HG02973 (cell line): ENCODE measurements at regions not wholly inside any gene's neighbourhood (a gene's known extent, or its start where the extent isn't known, plus 50 kb on each side); places are given as distances from the start of the nearest gene placed in this dataset.

Experiments
- ATAC-seq: cut with Tn5 transposase; IDR thresholded peaks from one replicate; pipeline ENCODE4 v1.9.1; 2021; ENCODE audit warnings: moderate library complexity; ENCODE audit not compliant: unreplicated experiment

GRCh38 chr11:59302991-59303390, 55.7 kb upstream of the OR5AN1 start:
- ATAC-seq: no peak

GRCh38 chr11:59295435-59295834, 63.3 kb upstream of the OR5AN1 start:
- no peak for ATAC-seq

- ATAC-seq: no peak
These were observed 66.1 kb upstream of the OR5AN1 start for GRCh38 chr11:59292611-59293010.

DNA sequence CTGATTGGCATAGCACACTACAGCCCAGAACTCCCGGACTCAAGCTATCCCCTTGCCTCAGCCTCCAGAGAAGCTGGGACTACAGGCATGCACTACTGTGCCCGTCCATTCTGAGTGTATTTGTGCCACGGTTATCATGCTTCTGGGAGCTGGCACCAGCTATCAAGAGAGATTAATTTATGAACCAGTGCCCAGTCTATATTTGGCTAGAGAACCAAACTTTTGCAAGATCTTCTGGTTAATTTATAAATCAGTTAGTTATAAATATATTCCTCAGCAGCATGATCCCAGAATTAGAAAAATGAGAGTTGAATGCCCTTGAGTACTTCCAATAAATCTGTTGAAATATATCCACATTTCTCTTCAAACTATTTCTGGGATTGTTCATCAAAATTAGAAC, 67.5 kb upstream of the OR5AN1 start:
- no peak for ATAC-seq

DNA sequence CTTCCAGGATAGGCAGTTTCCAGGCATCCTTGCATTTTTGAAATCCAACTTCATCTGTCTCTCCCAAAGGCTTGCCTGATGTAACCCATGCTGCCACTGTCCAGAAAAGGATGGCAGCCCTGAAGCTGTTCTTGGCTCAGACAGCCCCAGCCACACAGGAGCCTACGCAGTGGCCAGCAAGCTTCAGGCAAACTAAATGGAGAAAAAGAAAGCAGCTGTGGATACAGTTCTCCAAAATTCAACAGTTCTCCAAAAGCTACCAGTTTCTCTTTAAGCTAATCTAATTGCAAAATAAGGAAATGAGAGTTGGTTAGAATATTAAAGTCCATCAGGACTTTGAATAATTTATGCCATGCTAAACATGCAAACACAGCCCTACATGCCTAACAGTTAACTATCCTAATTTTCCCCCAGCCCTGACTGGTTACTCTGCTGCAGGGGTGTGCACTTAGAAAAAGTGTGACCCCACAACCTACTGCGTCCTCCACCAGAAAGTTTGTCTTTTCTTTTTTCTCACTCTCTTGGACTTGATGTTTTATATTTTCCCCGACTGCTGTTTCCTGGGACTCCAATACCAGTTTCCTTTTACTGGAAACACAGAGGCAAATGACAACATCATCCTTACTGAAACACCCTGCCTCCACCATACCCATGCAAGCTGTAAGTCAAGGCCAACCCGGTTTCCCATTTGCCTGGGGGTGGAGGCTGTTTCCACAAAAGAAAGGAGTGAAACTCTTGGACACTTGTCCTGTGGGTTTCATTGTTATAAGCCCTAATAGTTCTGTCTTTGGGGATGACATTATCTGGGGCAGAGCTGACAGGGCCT, 69.1 kb upstream of the OR5AN1 start:
- ATAC-seq: no peak

DNA sequence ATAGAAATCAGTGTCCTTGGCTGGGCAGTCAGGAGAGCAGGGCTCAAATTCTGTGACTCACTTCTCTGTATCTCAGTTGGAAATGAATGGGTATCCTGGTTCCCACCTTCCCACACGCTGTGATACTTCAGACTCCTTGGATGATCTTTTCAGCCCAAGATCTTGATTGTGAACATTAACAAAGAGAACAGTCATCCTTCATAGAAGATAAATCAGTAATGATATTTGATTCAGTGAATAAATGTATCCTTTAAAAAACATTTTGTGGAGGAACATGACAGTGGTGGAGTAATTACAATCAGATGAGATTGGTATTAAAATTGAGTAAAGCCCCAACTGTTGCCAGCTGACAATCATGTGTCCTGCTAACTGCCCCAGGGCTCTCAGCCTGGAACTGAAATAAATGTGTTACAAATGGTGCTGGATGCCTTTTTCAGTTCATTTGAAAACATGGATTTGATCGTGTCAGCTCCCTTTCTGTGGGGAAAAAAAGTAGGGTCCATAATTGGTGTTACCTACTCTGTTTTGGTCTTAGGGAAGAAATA, 72.9 kb upstream of the OR5AN1 start:
- no peak for ATAC-seq

GRCh38 chr11:59284773-59285129, 72.0 kb upstream of the MPEG1 start:
- ATAC-seq: peak; percentile 1

DNA sequence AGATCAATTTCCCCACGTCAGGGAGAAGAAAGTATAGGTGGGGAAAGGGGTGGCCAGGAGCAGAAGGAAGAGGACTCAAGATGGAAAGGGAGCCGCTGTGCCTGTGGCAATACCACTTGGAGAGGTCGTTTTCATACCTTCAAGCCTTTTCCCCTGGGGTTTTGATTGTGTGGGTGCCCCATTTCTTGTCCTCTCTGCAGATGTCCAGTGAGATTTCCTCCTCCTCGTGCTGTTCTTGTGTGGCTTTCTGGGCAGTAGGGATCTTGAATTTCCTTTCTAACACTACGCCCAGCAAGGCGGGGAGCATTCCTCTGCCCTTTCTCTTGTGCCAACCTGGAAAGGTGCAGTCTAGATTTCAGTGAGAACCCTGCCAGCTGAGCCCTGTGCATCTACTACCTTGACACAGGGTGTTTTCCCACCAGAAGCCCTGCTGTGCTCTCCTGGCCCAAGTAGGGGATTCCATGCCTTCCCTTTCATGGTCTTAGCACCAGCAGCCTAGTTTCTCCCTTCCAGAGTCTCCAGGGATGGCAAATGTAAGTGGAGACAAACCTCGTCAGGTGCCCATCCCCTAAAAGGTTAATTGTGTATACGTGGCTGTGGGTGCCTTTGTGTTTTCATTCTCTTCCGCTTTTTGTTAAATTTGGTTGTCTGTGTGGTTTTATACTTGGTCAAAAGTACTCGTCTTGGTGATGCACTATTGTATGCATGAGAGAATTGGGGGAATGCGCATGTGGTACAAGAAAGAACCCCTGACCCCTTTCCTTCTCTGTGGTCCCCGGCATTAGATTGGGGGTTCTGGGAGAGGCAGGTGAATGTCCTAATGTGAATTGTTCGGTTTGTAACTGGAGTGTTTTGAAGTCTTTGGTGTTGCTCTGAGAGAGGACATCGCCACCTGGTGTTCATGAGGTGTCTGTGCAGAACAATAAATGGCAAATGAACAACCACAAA, 71.4 kb upstream of the MPEG1 start:
- peak; percentile 66 for ATAC-seq

DNA sequence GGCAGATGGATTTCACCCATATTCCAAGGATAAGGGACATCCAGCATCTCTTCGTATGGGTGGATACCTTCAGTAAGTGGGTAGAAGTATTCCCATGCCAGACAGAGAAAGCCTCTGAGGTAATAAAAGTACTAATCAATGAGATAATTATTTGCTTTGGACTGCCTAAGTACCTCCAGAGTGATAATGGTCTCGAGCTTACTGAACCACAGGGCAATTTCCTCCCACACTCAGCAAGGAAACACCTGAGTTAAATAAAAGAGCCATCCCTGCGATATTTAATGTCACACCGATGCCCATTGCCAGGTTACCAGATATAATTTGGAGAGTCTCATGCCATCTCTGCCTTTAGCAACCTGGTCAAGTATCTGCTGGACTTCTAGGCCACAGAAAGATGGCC, 70.6 kb upstream of the MPEG1 start:
- no peak for ATAC-seq

DNA sequence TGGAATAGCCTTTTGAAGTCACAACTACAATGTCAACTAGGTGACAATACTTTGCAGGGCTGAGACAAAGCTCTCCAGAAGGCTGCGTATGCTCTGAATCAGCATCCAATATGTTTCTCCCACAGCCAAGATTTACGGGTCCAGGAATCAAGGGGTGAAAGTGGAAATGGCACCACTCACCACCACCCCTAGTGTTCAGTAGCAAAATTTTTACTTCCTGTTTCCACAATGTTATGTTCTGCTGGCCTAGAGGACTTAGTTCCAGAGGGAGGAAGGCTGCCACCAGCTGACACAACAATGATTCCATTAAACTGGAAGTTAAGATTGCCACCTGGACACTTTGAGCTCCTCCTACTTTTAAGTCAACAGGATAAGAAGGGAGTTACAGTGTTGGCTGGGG, 68.5 kb upstream of the MPEG1 start:
- ATAC-seq: no peak

DNA sequence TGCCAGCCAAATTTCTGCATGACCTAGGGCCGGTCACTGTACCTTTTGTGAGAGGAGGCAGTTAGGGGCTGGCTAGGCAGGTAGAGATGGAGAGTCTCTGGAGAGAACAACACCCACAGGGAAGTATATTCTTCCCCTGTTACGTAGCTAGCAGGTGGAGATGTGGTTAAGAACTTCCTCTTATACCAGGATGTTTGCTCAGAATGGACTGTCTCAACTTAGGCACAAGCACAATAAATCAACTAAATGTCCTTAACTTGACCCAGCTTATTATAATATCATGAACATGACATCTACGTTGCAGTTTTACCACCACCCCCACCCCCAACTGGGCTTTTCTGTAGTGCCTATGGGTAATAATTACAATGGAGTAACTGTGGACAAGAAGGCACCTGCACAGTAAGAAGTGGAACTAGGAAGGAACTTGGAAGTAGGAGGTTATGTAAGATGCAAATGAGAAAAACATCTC, 60.7 kb upstream of the MPEG1 start:
- ATAC-seq: peak; percentile 95

DNA sequence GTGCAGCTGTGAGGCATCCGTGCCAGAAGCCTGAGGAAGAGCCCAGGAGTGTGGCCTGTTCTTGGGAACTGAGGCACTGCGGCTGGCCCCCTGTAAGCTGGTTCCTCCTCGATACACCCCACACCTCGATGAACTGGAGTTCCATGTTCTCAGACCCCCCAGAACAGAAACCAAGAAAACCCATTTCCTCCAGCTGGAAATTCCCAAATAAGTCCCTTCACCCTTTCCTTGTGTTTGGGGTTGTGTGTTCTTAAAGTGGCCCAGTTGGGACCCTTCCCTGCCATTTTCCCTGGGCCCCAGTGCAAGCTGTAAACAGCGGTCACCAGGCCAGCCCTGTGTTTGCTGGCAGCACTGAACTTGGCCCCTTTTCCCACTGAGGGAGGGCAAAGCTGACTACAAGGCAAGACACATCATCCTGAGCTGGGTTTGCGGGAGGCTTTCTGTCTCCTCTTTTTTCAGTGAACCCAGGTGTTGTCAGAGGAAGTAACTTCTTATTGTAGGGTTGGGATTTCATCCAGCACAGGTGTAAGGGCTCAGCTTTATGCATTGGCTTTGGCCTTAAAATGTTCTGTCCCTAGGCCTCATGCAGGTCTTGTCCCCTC, 60.1 kb upstream of the MPEG1 start:
- ATAC-seq: no peak

GRCh38 chr11:59271811-59272327, 59.1 kb upstream of the MPEG1 start:
- no peak for ATAC-seq

DNA sequence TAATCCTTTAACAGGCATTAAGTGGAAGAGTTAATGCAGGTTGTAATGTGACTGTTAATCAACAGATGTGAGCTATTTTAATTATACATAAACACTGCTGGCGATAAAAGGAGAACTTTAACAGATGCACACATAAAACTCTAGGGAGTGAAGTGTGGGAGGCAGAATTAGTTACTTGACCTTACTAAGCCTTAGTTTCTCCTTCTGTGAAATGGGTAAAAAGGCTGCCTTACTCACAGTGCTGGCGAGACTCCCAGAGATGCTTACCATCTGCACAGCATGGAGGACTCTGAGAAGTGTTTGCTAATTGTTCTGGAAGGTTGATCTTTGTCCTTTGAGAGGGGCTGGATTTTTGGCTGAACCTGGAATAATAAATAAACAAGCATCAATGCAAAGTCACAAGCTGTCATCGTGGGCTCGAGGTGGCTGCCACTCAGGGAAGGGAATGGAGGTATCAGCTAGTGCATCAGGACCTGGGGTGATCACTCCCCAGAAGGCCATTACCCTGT, 58.6 kb upstream of the MPEG1 start:
- no peak for ATAC-seq

DNA sequence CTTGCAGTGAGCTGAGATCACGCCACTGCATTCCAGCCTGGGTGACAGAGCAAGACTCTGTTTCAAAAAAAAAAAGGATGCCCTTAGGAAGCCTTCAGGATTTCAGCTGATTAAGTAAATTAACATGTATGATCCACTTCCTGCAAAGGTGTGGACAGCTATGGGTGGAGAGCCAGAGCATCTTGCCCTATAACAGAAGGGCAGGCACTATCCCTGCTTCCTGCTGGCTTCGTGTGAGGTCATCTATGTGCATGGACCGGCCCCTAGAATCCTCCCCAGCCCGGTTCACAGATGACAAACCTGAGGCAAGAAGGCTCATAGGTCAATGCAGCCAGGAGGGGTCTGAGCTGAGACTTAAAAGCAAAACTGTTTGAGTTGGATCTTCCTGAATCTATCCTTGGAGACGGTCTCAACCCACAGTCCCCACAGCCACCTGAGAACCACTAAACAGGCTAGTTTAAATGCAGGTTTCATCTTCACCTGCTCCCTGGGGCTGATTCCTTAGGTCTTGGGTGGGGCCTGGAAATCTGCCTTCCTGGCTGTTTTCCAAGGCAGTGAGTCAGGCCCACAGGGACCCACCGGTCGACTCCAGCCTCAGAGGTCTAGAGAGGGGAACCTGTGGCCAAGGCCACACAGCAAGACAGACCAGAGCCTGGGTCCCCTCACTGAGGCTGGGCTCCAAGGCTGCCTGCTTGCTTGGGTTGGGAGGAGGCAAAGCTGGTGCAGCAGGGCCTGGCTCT, 55.2 kb upstream of the MPEG1 start:
- peak; percentile 15 for ATAC-seq

DNA sequence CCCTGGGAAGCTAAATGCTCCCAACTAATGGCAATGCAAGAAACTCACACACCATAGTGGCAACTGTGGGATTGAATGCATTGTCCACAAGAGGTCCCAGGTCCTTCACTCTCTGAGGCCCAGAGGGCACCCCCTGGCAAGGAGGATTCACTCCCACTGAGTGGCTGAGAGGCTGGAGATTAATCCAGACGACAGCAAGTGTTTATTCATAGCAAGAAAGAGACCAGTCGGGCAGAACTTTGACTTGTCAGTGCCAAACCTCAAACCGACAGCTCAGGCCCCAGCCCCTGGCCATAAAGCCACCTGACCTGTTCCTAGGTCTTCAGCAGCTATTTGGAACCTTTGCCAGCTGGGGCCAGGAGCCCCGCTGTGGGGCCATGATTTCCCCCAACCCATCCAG, 54.5 kb upstream of the MPEG1 start:
- peak; percentile 72 for ATAC-seq

GRCh38 chr11:59266491-59266890, 53.8 kb upstream of the MPEG1 start:
- ATAC-seq: no peak

DNA sequence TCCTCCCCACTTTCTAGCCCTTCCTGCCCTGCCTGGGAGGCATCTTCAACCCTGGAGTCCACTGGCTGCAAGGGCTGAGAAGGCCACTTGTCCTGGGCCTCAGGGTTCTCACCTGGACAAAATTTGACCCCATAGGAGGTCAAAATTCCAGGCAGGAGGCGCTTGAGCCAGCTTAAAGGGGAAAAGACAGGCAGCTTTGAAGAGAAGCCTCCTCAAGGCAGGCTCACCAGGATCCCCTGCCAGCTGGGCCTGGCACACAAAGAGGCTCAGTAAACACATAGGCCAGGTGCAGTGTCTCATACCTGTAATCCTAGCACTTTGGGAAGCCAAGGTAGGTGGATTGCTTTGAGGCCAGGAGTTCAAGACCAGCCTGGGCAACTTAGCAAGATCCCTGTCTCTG, 53.0 kb upstream of the MPEG1 start:
- ATAC-seq: no peak

DNA sequence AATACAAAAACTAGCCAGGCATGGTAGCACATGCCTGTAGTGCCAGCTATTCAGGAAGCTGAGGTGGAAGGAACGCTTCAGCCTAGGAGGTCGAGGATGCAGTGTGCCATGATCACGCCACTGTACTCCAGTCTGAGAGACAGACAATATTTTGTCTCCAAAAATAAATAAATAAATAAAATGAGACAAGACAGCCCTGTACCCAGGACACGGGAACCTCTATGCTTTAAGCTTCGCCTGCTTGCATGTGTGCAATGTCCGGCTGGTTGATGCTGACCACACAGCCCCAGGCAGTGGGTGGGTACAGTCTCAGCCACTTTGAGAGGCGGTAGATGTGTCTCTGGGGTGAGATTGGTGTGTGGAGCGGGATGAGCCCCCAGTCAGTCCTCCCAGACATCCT, 52.0 kb upstream of the MPEG1 start:
- ATAC-seq: no peak

DNA sequence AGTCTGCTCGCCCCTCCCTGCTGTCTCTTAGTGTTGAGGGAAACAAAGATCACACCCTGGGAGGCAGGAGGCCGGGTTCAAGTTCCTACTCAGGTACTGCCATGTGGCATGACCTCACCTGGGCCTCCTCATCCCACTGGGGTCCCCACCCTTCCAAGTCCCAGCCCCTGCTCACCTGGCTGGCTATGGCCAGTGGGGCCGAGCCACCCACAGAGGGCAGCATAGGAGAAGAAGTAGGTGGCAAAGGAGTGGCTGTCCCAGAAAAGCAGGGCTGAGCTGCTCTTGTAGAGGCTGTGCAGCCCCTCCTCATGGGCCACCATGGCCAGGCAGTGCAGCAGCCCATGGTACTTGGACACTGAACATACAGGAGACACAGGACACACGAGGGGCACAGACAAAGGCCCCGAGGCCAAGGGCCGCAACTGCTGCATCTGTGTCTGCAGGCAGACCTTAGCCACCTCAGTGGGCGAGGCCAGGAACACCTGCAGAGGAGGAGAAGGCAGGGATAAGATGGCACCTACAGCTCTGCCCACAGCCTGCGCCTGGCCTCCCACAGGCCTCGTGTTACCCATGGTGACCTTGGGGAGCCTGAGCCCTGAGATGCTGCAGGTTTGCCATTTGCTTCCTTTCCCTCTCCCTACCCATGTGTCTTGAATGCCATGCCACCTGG, 50.6 kb upstream of the MPEG1 start:
- ATAC-seq: no peak
